ENCODE measurements at regions not wholly inside any gene's neighbourhood (a gene's known extent, or its start where the extent isn't known, plus 50 kb on each side); places are given as distances from the start of the nearest gene placed in this dataset.

DNA sequence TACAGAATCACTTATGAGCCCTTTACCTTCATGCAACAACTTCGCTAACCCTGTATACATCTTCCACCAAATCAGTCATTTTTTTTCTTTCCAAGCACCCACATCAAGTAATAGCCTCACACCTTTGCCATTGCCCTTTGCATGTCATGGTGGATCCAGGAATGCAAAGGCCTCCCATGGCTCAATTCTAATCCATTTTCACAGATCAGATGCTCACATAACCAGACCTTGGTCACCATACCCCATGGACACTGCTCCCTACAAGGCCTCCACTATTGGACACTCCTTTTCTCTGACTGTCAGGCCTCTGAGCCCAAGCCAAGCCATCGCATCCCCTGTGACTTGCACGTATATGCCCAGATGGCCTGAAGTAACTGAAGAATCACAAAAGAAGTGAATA lies 179.5 kb downstream of the RASEF start:
- TF ChIP-seq, protein P1, sequence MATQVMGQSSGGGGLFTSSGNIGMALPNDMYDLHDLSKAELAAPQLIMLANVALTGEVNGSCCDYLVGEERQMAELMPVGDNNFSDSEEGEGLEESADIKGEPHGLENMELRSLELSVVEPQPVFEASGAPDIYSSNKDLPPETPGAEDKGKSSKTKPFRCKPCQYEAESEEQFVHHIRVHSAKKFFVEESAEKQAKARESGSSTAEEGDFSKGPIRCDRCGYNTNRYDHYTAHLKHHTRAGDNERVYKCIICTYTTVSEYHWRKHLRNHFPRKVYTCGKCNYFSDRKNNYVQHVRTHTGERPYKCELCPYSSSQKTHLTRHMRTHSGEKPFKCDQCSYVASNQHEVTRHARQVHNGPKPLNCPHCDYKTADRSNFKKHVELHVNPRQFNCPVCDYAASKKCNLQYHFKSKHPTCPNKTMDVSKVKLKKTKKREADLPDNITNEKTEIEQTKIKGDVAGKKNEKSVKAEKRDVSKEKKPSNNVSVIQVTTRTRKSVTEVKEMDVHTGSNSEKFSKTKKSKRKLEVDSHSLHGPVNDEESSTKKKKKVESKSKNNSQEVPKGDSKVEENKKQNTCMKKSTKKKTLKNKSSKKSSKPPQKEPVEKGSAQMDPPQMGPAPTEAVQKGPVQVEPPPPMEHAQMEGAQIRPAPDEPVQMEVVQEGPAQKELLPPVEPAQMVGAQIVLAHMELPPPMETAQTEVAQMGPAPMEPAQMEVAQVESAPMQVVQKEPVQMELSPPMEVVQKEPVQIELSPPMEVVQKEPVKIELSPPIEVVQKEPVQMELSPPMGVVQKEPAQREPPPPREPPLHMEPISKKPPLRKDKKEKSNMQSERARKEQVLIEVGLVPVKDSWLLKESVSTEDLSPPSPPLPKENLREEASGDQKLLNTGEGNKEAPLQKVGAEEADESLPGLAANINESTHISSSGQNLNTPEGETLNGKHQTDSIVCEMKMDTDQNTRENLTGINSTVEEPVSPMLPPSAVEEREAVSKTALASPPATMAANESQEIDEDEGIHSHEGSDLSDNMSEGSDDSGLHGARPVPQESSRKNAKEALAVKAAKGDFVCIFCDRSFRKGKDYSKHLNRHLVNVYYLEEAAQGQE (IDR thresholded peaks at IDR 0.05; ENCODE audit: insufficient read depth in 1 of 2, low read depth in 2 of 2, low read length in 2 of 2), result no peak
- no peak for TF ChIP-seq POLR2AphosphoS5 (IDR thresholded peaks at IDR 0.05; ENCODE audit: low read depth, low read length)
- no peak for TF ChIP-seq TAF1 (IDR thresholded peaks at IDR 0.05; ENCODE audit: borderline replicate concordance, insufficient read depth, low read length)
- TF ChIP-seq SIN3A (IDR thresholded peaks at IDR 0.05; ENCODE audit: borderline replicate concordance, insufficient read depth, low read length), result no peak
- TF ChIP-seq FOXP2 (optimal IDR thresholded peaks at IDR 0.05; ENCODE audit: borderline replicate concordance, extremely low read depth, extremely low read length, insufficient read depth), result no peak

Data from PFSK-1 (cell line).